ENCODE measurements at regions not wholly inside any gene's neighbourhood (a gene's known extent, or its start where the extent isn't known, plus 50 kb on each side); places are given as distances from the start of the nearest gene placed in this dataset.

DNA sequence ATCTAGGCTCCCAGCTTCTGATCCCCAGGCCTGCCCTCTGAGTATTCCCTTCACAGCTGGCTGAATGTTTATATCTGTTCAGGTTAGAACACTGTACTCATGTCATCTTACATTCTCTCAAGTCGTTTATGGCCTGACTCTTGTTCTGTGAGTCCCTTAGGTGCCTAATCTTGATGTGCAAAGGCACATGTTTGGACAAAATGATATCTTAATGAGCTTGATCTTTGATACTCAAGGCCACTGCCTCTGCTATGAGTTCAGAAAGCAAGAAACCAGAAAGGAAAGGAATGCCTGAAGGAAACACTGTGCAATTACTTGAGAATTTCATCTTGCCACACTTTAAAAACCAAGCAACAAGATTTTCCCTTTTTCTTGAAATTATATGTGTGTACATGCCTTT lies 391.8 kb upstream of the ZNF608 start:
- TF ChIP-seq, protein P1, sequence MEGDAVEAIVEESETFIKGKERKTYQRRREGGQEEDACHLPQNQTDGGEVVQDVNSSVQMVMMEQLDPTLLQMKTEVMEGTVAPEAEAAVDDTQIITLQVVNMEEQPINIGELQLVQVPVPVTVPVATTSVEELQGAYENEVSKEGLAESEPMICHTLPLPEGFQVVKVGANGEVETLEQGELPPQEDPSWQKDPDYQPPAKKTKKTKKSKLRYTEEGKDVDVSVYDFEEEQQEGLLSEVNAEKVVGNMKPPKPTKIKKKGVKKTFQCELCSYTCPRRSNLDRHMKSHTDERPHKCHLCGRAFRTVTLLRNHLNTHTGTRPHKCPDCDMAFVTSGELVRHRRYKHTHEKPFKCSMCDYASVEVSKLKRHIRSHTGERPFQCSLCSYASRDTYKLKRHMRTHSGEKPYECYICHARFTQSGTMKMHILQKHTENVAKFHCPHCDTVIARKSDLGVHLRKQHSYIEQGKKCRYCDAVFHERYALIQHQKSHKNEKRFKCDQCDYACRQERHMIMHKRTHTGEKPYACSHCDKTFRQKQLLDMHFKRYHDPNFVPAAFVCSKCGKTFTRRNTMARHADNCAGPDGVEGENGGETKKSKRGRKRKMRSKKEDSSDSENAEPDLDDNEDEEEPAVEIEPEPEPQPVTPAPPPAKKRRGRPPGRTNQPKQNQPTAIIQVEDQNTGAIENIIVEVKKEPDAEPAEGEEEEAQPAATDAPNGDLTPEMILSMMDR (IDR thresholded peaks at IDR 0.05) = no peak
- TF ChIP-seq SREBF2 (IDR thresholded peaks at IDR 0.05) = no peak
- TF ChIP-seq KDM1A (IDR thresholded peaks at IDR 0.05; ENCODE audit: low read depth) = no peak
- TF ChIP-seq EHF (CRISPR knock-in tag; IDR thresholded peaks at IDR 0.05) = no peak
- TF ChIP-seq POLR2A (IDR thresholded peaks at IDR 0.05; ENCODE audit: low read length) = no peak
- no peak for TF ChIP-seq HDAC2 (IDR thresholded peaks at IDR 0.05)
- no peak for TF ChIP-seq EP300 (IDR thresholded peaks at IDR 0.05)
- TF ChIP-seq MYC (IDR thresholded peaks at IDR 0.05; ENCODE audit: borderline replicate concordance, low read length) = no peak
